Uterus (tissue), 2 donors: ENCODE measurements at regions not wholly inside any gene's neighbourhood (a gene's known extent, or its start where the extent isn't known, plus 50 kb on each side); places are given as distances from the start of the nearest gene placed in this dataset.

ENCODE experiments used
- POLR2A ChIP-seq, 2 donors: fragments of 450-650 bp; IDR thresholded peaks; one replicate each; pipeline ENCODE4 v1.6.1; 2016; ENCODE audit warnings: antibody characterized with exemption in 2 of 2, mild to moderate bottlenecking in 1 of 2, moderate library complexity in 1 of 2
- TF ChIP-seq, protein P1 (sequence below), 4 experiments: fragments of 200-600 bp in 2 of 4; fragments of 450-650 bp in 2 of 4; sonication (generic) in 2 of 4; IDR thresholded peaks; one replicate each; pipeline ENCODE4 v1.5.1; 2016 to 2019; ENCODE audit warnings: antibody characterized with exemption in 4 of 4, mild to moderate bottlenecking in 2 of 4, moderate library complexity in 1 of 4

- TF ChIP-seq, protein P1, sequence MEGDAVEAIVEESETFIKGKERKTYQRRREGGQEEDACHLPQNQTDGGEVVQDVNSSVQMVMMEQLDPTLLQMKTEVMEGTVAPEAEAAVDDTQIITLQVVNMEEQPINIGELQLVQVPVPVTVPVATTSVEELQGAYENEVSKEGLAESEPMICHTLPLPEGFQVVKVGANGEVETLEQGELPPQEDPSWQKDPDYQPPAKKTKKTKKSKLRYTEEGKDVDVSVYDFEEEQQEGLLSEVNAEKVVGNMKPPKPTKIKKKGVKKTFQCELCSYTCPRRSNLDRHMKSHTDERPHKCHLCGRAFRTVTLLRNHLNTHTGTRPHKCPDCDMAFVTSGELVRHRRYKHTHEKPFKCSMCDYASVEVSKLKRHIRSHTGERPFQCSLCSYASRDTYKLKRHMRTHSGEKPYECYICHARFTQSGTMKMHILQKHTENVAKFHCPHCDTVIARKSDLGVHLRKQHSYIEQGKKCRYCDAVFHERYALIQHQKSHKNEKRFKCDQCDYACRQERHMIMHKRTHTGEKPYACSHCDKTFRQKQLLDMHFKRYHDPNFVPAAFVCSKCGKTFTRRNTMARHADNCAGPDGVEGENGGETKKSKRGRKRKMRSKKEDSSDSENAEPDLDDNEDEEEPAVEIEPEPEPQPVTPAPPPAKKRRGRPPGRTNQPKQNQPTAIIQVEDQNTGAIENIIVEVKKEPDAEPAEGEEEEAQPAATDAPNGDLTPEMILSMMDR (IDR thresholded peaks at IDR 0.05): no peak
- TF ChIP-seq POLR2A (IDR thresholded peaks at IDR 0.05): no peak
Measured at GRCh38 chr13:84430446-84430845, 548.2 kb upstream of the SLITRK1 start.
